Smooth muscle cell (in vitro differentiated cells): ENCODE measurements at regions not wholly inside any gene's neighbourhood (a gene's known extent, or its start where the extent isn't known, plus 50 kb on each side); places are given as distances from the start of the nearest gene placed in this dataset.

Experiments used
- DNase-seq: peaks from one replicate; lab custom pipeline; 2025; ENCODE audit not compliant: unreplicated experiment; lab: John Stamatoyannopoulos, UW
- H2AFZ ChIP-seq: fragments of 200-600 bp; sonication (generic); 2 replicates; pipeline ENCODE4 v1.6.0; 2016; ENCODE audit warnings: antibody characterized with exemption, low read depth, mild to moderate bottlenecking
- H3F3A ChIP-seq: fragments of 200-600 bp; sonication (generic); 2 replicates; pipeline ENCODE4 v1.6.0; 2017; ENCODE audit warnings: antibody characterized with exemption, low read depth
- H3K27ac ChIP-seq: fragments of 200-600 bp; sonication (generic); 2 replicates; pipeline ENCODE4 v1.5.1; 2016; ENCODE audit warnings: low read depth, mild to moderate bottlenecking
- H3K27me3 ChIP-seq: fragments of 200-600 bp; sonication (generic); 2 replicates; pipeline ENCODE4 v1.6.1; 2016; ENCODE audit warnings: low read depth, mild to moderate bottlenecking
- H3K36me3 ChIP-seq: fragments of 200-600 bp; sonication (generic); 2 replicates; pipeline ENCODE4 v1.5.1; 2016; ENCODE audit warnings: low read depth
- H3K4me1 ChIP-seq: fragments of 200-600 bp; sonication (generic); 2 replicates; pipeline ENCODE4 v1.5.1; 2016; ENCODE audit warnings: low read depth
- H3K4me2 ChIP-seq: fragments of 200-600 bp; sonication (generic); 2 replicates; pipeline ENCODE4 v1.6.0; 2016; ENCODE audit warnings: mild to moderate bottlenecking
- H3K4me3 ChIP-seq: fragments of 200-600 bp; sonication (generic); 2 replicates; pipeline ENCODE4 v1.5.1; 2016; ENCODE audit warnings: mild to moderate bottlenecking
- H3K79me2 ChIP-seq: fragments of 200-600 bp; sonication (generic); 2 replicates; pipeline ENCODE4 v1.6.0; 2016; ENCODE audit warnings: low read depth, mild to moderate bottlenecking
- H3K9ac ChIP-seq: fragments of 200-600 bp; sonication (generic); 2 replicates; pipeline ENCODE4 v1.6.0; 2016; ENCODE audit warnings: low read depth
- H3K9me3 ChIP-seq: fragments of 200-600 bp; sonication (generic); replicated peaks from 2 replicates; pipeline ENCODE4 v1.5.1; 2016; ENCODE audit warnings: low read depth
- H4K20me1 ChIP-seq: fragments of 200-600 bp; sonication (generic); 2 replicates; pipeline ENCODE4 v1.6.0; 2016; ENCODE audit warnings: low read depth
- CTCF ChIP-seq: fragments of 200-600 bp; sonication (generic); IDR thresholded peaks from 2 replicates; pipeline ENCODE4 v1.5.1; 2017; ENCODE audit warnings: borderline replicate concordance, mild to moderate bottlenecking, antibody characterized with exemption; ENCODE audit not compliant: insufficient read depth, poor library complexity, severe bottlenecking
- WGBS: methylation state at CpG from one replicate; pipeline ENCODE4 v1.1.7; 2016; ENCODE audit warnings: low lambda C conversion rate; 5-methylcytosine and 5-hydroxymethylcytosine counted together

- WGBS = 89% methylated on average over 1 of the region's 1 CpG
- TF ChIP-seq CTCF = no peak
These were observed 69.3 kb upstream of the SATB2 start for GRCh38 chr2:199527071-199527470.

GRCh38 chr2:199524689-199525574 lies 67.2 kb upstream of the SATB2 start:
- no peak overlapping the region for H3K4me2 ChIP-seq
- TF ChIP-seq CTCF = no peak
- no peaks in the 10 kb centered on the region for H3K4me1 ChIP-seq
- DNase-seq = no peak
- no peaks in the 10 kb centered on the region for H3F3A ChIP-seq
- no peak overlapping the region for H3K27ac ChIP-seq
- no peak overlapping the region for H3K9ac ChIP-seq
- no peaks in the 10 kb centered on the region for H3K9me3 ChIP-seq
- H2AFZ ChIP-seq = no peak overlapping the region
- no peak overlapping the region for H3K4me3 ChIP-seq
- H4K20me1 ChIP-seq = no peaks in the 10 kb centered on the region
- H3K36me3 ChIP-seq = no peaks in the 10 kb centered on the region
- H3K79me2 ChIP-seq = no peaks in the 10 kb centered on the region
- WGBS = 90% methylated on average over 3 of the region's 3 CpGs
- H3K27me3 ChIP-seq = no peaks in the 10 kb centered on the region

More at GRCh38 chr2:199527071-199527470, 69.3 kb upstream of the SATB2 start:
- Histone ChIP-seq H3K9ac (no peak overlapping the region), H3F3A (peaks cover 2% of the 10 kb centered on the region), H3K27me3 (no peaks in the 10 kb centered on the region), H3K36me3 (no peaks in the 10 kb centered on the region), H4K20me1 (no peaks in the 10 kb centered on the region), H3K9me3 (no peaks in the 10 kb centered on the region), H3K4me2 (no peak overlapping the region), H3K79me2 (no peaks in the 10 kb centered on the region), H2AFZ (no peak overlapping the region), H3K27ac (no peak overlapping the region), H3K4me3 (no peak overlapping the region), H3K4me1 (no peaks in the 10 kb centered on the region)
- no peak for DNase-seq

- H3K79me2 ChIP-seq = no peaks in the 10 kb centered on the region
- H3K9ac ChIP-seq = no peak overlapping the region
- H3K27me3 ChIP-seq = no peaks in the 10 kb centered on the region
- H4K20me1 ChIP-seq = no peaks in the 10 kb centered on the region
- H3K36me3 ChIP-seq = no peaks in the 10 kb centered on the region
- no peak overlapping the region for H3K4me3 ChIP-seq
- H2AFZ ChIP-seq = no peak overlapping the region
- H3K9me3 ChIP-seq = no peaks in the 10 kb centered on the region
- 93% methylated on average over 1 of the region's 1 CpG for WGBS
- DNase-seq = no peak
- H3K4me1 ChIP-seq = no peaks in the 10 kb centered on the region
- H3K27ac ChIP-seq = no peak overlapping the region
- no peaks in the 10 kb centered on the region for H3F3A ChIP-seq
- no peak for TF ChIP-seq CTCF
- H3K4me2 ChIP-seq = no peak overlapping the region
These were observed 51.7 kb upstream of the SATB2 start for GRCh38 chr2:199509403-199509802.
